Neuronal stem cell (in vitro differentiated cells): ENCODE measurements at regions not wholly inside any gene's neighbourhood (a gene's known extent, or its start where the extent isn't known, plus 50 kb on each side); places are given as distances from the start of the nearest gene placed in this dataset.

Experiments used
- DNase-seq: peaks from one replicate; pipeline ENCODE4 v3.0.0-alpha.2; 2013; ENCODE audit warnings: low spot score
- H2AFZ ChIP-seq: one replicate; pipeline ENCODE4 v1.6.1; 2013; ENCODE audit warnings: mild to moderate bottlenecking, low read length, inconsistent platforms
- H2AK5ac ChIP-seq: 2 replicates; pipeline ENCODE4 v1.6.1; 2013; ENCODE audit warnings: low read depth, mild to moderate bottlenecking, inconsistent platforms, low read length, moderate library complexity, mixed read lengths
- H2BK120ac ChIP-seq: 2 replicates; pipeline ENCODE4 v1.6.1; 2013; ENCODE audit warnings: low read depth, mild to moderate bottlenecking, inconsistent platforms, low read length, moderate library complexity, mixed read lengths
- H2BK12ac ChIP-seq: one replicate; pipeline ENCODE4 v1.6.1; 2013; ENCODE audit warnings: low read length, inconsistent platforms
- H2BK15ac ChIP-seq: 2 replicates; pipeline ENCODE4 v1.6.1; 2013; ENCODE audit warnings: mild to moderate bottlenecking, low read length, inconsistent platforms, mixed read lengths
- H2BK5ac ChIP-seq: one replicate; pipeline ENCODE4 v1.6.1; 2013; ENCODE audit warnings: inconsistent platforms, mild to moderate bottlenecking, low read length, moderate library complexity
- H3K14ac ChIP-seq: one replicate; pipeline ENCODE4 v1.6.1; 2013; ENCODE audit warnings: low read length, inconsistent platforms
- H3K18ac ChIP-seq: 2 replicates; pipeline ENCODE4 v1.6.1; 2013; ENCODE audit warnings: low read length, inconsistent platforms
- H3K23ac ChIP-seq: 2 replicates; pipeline ENCODE4 v1.6.1; 2013; ENCODE audit warnings: low read depth, mild to moderate bottlenecking, mixed read lengths, low read length, inconsistent platforms; ENCODE audit not compliant: poor library complexity
- H3K27ac ChIP-seq: replicated peaks from 3 replicates; pipeline ENCODE4 v1.5.1; 2013; ENCODE audit warnings: low read length, inconsistent platforms
- H3K27me3 ChIP-seq, 3 experiments: 2 replicates each; pipeline ENCODE4 v1.6.1; 2013; ENCODE audit warnings: low read length in 3 of 3, mild to moderate bottlenecking in 2 of 3, inconsistent platforms in 1 of 3, low read depth in 1 of 3, mixed read lengths in 1 of 3, moderate library complexity in 1 of 3; ENCODE audit not compliant: control insufficient read depth in 3 of 3, insufficient read depth in 3 of 3
- H3K36me3 ChIP-seq, 2 donors: replicated peaks in 1 of 2; 2 replicates each; pipeline ENCODE4 v1.6.1; 2013; ENCODE audit warnings: low read length in 2 of 2; ENCODE audit not compliant: control insufficient read depth in 2 of 2, insufficient read depth in 2 of 2
- H3K4ac ChIP-seq: 2 replicates; pipeline ENCODE4 v1.6.1; 2013; ENCODE audit warnings: inconsistent platforms, mild to moderate bottlenecking, low read length, moderate library complexity
- H3K4me1 ChIP-seq, 2 donors: 1 replicate in 1 of 2; 2 replicates in 1 of 2; pipeline ENCODE4 v1.6.1; 2013; ENCODE audit warnings: low read length in 2 of 2, low read depth in 1 of 2; ENCODE audit not compliant: control insufficient read depth in 2 of 2, insufficient read depth in 1 of 2
- H3K4me2 ChIP-seq: one replicate; pipeline ENCODE4 v1.6.1; 2013; ENCODE audit warnings: mild to moderate bottlenecking, low read length, inconsistent platforms; ENCODE audit not compliant: insufficient read depth, poor library complexity, severe bottlenecking
- H3K4me3 ChIP-seq, 2 donors: 2 replicates each; pipeline ENCODE4 v1.5.1; 2013; ENCODE audit warnings: low read length in 2 of 2, mild to moderate bottlenecking in 2 of 2, inconsistent platforms in 1 of 2, moderate library complexity in 1 of 2
- H3K79me1 ChIP-seq: one replicate; pipeline ENCODE4 v1.6.1; 2013; ENCODE audit warnings: low read depth, mild to moderate bottlenecking, inconsistent platforms, low read length, moderate library complexity
- H3K9ac ChIP-seq: one replicate; pipeline ENCODE4 v1.6.1; 2013; ENCODE audit warnings: mild to moderate bottlenecking, low read depth, low read length, inconsistent platforms; ENCODE audit not compliant: poor library complexity
- H3K9me3 ChIP-seq, 2 donors: replicated peaks in 1 of 2; 2 replicates each; pipeline versions ENCODE3 to v1.6.1; 2013; ENCODE audit warnings: low read length in 2 of 2, mild to moderate bottlenecking in 2 of 2, inconsistent platforms in 1 of 2, low read depth in 1 of 2, mixed read lengths in 1 of 2, moderate library complexity in 1 of 2; ENCODE audit not compliant: control insufficient read depth in 2 of 2, insufficient read depth in 1 of 2
- H4K8ac ChIP-seq: one replicate; pipeline ENCODE4 v1.6.1; 2013; ENCODE audit warnings: low read depth, mild to moderate bottlenecking, inconsistent platforms, low read length, moderate library complexity
- H4K91ac ChIP-seq: one replicate; pipeline ENCODE4 v1.6.1; 2013; ENCODE audit warnings: low read length, low read depth, mild to moderate bottlenecking, inconsistent platforms; ENCODE audit not compliant: poor library complexity
- WGBS, 2 donors: extraction: QIAGEN DNeasy Blood & Tissue Kit; methylation state at CpG; one replicate each; pipeline ENCODE4 v1.1.7; 2013; ENCODE audit warnings: missing lambda C conversion rate in 2 of 2, mixed read lengths in 1 of 2; ENCODE audit not compliant: insufficient read length in 2 of 2, insufficient replicate concordance in 1 of 2; ENCODE audit errors: extremely low coverage in 2 of 2; 5-methylcytosine and 5-hydroxymethylcytosine counted together

DNA sequence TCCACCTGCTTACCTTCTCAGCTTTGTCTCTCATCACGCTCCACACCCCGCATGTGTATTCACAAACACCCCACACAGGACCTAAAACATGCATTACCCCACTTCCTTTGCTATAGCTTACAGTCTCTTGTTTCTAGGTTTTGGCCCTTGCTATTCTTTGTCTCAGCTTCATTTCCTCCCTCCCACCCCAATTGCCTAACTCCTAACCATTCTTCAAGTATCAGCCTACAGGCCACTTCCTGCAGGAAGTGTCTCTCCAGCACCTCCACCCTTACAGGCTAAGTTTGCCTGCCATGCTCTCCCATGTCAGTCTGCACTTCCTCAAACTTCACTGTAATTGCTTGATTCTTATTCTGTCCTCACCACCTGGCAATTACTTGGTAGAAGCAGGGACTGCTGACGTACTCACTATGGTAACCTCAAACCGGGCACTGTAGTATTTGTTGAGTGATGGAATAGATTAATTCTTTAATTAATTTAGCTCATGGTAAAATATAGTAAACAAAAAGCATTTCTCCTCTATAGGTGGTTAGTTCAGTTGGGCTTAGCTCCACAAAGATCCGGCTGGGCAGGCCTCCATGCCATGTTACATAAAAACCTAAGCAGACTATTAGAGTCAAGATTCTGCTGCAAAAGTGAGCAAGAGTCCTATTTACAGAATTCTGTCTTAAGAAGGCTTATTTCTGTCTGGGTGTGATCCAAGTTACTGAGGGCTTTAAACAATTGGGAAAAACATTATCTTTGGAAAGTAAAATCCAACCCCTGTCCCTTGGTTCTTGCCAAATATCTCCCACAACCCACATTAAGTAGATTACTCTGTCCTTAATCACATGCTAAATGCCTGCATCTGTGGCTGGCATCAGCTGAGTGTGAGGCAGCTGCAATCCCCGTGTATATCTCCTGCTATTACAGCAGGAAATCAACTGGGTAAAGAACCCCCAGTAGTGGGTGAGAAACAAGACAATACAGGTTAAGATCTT lies 124.7 kb upstream of the CPEB2 start:
- Histone ChIP-seq H2BK5ac (no peak overlapping the region), H3K14ac (no peak overlapping the region), H3K9me3 (no peaks in the 10 kb centered on the region), H2BK12ac (no peak overlapping the region), H3K23ac (no peak overlapping the region), H2BK120ac (no peak overlapping the region), H3K27ac (no peak overlapping the region), H3K9ac (no peak overlapping the region), H3K79me1 (no peaks in the 10 kb centered on the region), H4K8ac (no peak overlapping the region), H4K91ac (no peak overlapping the region), H3K4ac (no peak overlapping the region), H2BK15ac (no peak overlapping the region), H3K4me1 (no peaks in the 10 kb centered on the region), H3K4me3 (no peak overlapping the region), H2AFZ (no peak overlapping the region), H3K4me2 (no peak overlapping the region), H3K27me3 (no peaks in the 10 kb centered on the region), H2AK5ac (no peak overlapping the region), H3K18ac (no peak overlapping the region), H3K36me3 (no peaks in the 10 kb centered on the region)
- no peak for DNase-seq
- no CpG with 5 or more reads among the region's 6 CpGs for WGBS, 2 donors

- Histone ChIP-seq H3K9ac (no peak overlapping the region), H2AFZ (no peak overlapping the region), H3K9me3 (no peaks in the 10 kb centered on the region), H3K4me3 (peak overlapping the region in 1 of 2 donors; percentile 4), H3K4me2 (no peak overlapping the region), H2BK12ac (no peak overlapping the region), H4K91ac (no peak overlapping the region), H3K23ac (peak overlapping the region; percentile 18), H3K27ac (no peak overlapping the region), H3K79me1 (no peaks in the 10 kb centered on the region), H2BK15ac (no peak overlapping the region), H3K4ac (no peak overlapping the region), H2BK120ac (no peak overlapping the region), H3K4me1 (no peaks in the 10 kb centered on the region), H2BK5ac (no peak overlapping the region), H2AK5ac (no peak overlapping the region), H3K18ac (peak overlapping the region; percentile 8), H3K14ac (no peak overlapping the region), H4K8ac (no peak overlapping the region), H3K36me3 (no peaks in the 10 kb centered on the region), H3K27me3 (no peaks in the 10 kb centered on the region)
- DNase-seq, result no peak
- WGBS, 2 donors, result no CpG with 5 or more reads among the region's 3 CpGs
Measured at GRCh38 chr4:14878681-14879080, 123.6 kb upstream of the CPEB2 start.

- no CpG with 5 or more reads among the region's 7 CpGs for WGBS, 2 donors
- Histone ChIP-seq H3K9me3 (no peaks in the 10 kb centered on the region), H3K14ac (no peak overlapping the region), H3K4ac (no peak overlapping the region), H3K79me1 (no peaks in the 10 kb centered on the region), H3K4me3 (peak overlapping the region in 1 of 2 donors; percentile 18), H2BK5ac (no peak overlapping the region), H2AFZ (no peak overlapping the region), H3K9ac (no peak overlapping the region), H2BK15ac (no peak overlapping the region), H4K8ac (no peak overlapping the region), H2AK5ac (no peak overlapping the region), H3K36me3 (no peaks in the 10 kb centered on the region), H3K4me1 (no peaks in the 10 kb centered on the region), H3K27me3 (no peaks in the 10 kb centered on the region), H2BK120ac (no peak overlapping the region), H3K4me2 (no peak overlapping the region), H3K27ac (no peak overlapping the region), H2BK12ac (no peak overlapping the region), H3K18ac (no peak overlapping the region), H4K91ac (no peak overlapping the region), H3K23ac (no peak overlapping the region)
- no peak for DNase-seq
Measured at GRCh38 chr4:14879683-14880082, 122.6 kb upstream of the CPEB2 start.

DNA sequence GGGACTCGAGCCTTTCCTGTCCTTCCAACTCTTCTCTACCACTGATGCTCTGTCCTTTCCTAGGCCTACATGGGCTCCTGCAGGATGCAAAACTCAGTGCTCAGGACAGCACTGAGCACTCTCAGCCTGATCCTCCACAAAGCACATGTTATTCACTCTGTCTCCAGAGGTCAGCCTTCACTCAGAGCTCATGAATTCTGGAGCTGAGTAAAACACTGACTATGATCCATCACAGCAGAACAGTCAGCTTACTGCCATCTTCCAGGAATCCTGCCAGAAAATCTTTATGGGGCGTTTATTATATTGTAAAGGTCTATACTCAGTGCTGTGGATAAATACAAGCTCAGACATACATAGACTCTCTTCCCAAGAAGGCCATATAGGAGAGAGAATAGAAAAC lies 121.5 kb upstream of the CPEB2 start:
- H3K18ac ChIP-seq, result no peak overlapping the region
- H2BK15ac ChIP-seq, result no peak overlapping the region
- DNase-seq, result no peak
- no peak overlapping the region for H2BK120ac ChIP-seq
- H3K4me2 ChIP-seq, result no peak overlapping the region
- H3K4me1 ChIP-seq, result no peaks in the 10 kb centered on the region
- no peak overlapping the region for H2BK12ac ChIP-seq
- H3K36me3 ChIP-seq, result no peaks in the 10 kb centered on the region
- no peak overlapping the region for H3K4me3 ChIP-seq
- H3K9me3 ChIP-seq, result no peaks in the 10 kb centered on the region
- WGBS, 2 donors, result no CpG with 5 or more reads among the region's 2 CpGs
- no peak overlapping the region for H2BK5ac ChIP-seq
- no peak overlapping the region for H4K91ac ChIP-seq
- H4K8ac ChIP-seq, result no peak overlapping the region
- H3K27me3 ChIP-seq, result no peaks in the 10 kb centered on the region
- H3K23ac ChIP-seq, result no peak overlapping the region
- no peak overlapping the region for H3K27ac ChIP-seq
- no peak overlapping the region for H2AFZ ChIP-seq
- H3K4ac ChIP-seq, result no peak overlapping the region
- no peak overlapping the region for H2AK5ac ChIP-seq
- H3K14ac ChIP-seq, result no peak overlapping the region
- H3K9ac ChIP-seq, result no peak overlapping the region
- H3K79me1 ChIP-seq, result no peaks in the 10 kb centered on the region
